Suprapubic skin (tissue), 4 donors: ENCODE measurements at regions not wholly inside any gene's neighbourhood (a gene's known extent, or its start where the extent isn't known, plus 50 kb on each side); places are given as distances from the start of the nearest gene placed in this dataset.
A peak's percentile ranks its signal among the peaks of the same experiment; 100 is the strongest.

Experiments used
- DNase-seq, 2 donors: peaks; one replicate each; pipeline ENCODE4 v3.0.0-alpha.2; 2019; ENCODE audit warnings: low spot score in 2 of 2
- H3K27ac ChIP-seq: fragments of 200-600 bp; sonication (generic); one replicate; pipeline ENCODE4 v1.5.1; 2019
- H3K27me3 ChIP-seq: fragments of 200-600 bp; sonication (generic); one replicate; pipeline ENCODE4 v1.5.1; 2019
- H3K36me3 ChIP-seq: fragments of 200-600 bp; sonication (generic); one replicate; pipeline ENCODE4 v1.5.1; 2019
- H3K4me1 ChIP-seq: fragments of 200-600 bp; sonication (generic); one replicate; pipeline ENCODE4 v1.5.1; 2019
- H3K4me3 ChIP-seq: fragments of 200-600 bp; sonication (generic); one replicate; pipeline ENCODE4 v1.5.1; 2019; ENCODE audit warnings: mild to moderate bottlenecking
- H3K9me3 ChIP-seq: fragments of 200-600 bp; sonication (generic); one replicate; pipeline ENCODE4 v1.5.1; 2019
- EP300 ChIP-seq: sonication (generic); formaldehyde crosslinking; IDR thresholded peaks from one replicate; pipeline ENCODE4 v1.6.1; 2017; ENCODE audit warnings: antibody characterized with exemption
- POLR2A ChIP-seq, 2 donors: fragments of 450-650 bp; IDR thresholded peaks; one replicate each; pipeline ENCODE4 v1.6.1; 2017; ENCODE audit warnings: antibody characterized with exemption in 2 of 2, mild to moderate bottlenecking in 2 of 2, moderate library complexity in 2 of 2
- POLR2AphosphoS5 ChIP-seq, 3 donors: sonication (generic); formaldehyde crosslinking; IDR thresholded peaks; one replicate each; pipeline ENCODE4 v1.6.1; 2017; ENCODE audit warnings: antibody characterized with exemption in 3 of 3
- WGBS: methylation state at CpG from one replicate; pipeline ENCODE4 v1.1.5; 2018; 5-methylcytosine and 5-hydroxymethylcytosine counted together
- TF ChIP-seq, protein P1 (sequence below), 2 donors: fragments of 200-600 bp in 1 of 2; fragments of 450-650 bp in 1 of 2; sonication (generic) in 1 of 2; IDR thresholded peaks; one replicate each; pipeline ENCODE4 v1.5.1; 2016 to 2019; ENCODE audit warnings: antibody characterized with exemption in 2 of 2, mild to moderate bottlenecking in 1 of 2, moderate library complexity in 1 of 2

DNA sequence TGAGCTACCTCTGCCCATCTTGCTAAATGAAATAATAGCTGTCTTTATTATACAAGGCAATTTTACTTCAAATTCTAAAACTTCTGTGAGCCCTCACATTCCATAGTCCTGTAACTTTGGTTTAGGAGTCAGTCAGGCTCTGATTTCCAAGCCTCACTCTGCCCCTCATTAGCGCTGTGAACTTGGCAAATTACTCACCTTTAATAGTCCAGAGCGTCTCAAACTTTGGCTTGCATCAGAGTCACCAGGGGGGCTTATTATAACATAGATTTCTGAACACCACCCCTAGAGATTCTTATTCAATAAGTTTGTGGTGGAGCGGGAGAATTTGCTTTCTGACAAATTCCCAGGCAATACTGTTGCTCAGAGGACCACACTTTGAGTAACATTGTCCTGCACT is 126.2 kb upstream of the FGGY start:
- WGBS = 83% methylated on average over 3 of the region's 3 CpGs
- no peak overlapping the region for H3K4me3 ChIP-seq
- no peak for DNase-seq

DNA sequence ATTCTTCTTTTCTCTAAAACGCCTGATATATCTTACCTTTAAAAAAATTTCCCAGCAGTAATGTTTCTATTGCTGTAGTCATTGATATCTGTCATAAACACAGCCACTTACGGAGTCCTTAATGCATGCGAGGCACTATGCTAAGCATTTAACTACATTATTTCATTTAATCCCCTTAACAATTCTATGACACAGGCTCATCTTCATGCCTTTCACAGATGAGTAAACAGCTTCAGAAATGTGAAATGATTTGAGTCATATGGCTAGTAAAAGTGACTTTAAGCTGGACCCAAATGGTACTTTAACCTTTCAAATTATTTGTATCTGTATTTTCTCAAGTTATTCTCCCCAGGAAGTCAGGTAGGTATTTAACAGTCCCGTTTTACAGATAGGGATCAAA is 125.1 kb upstream of the FGGY start:
- H3K36me3 ChIP-seq = no peaks in the 10 kb centered on the region
- H3K9me3 ChIP-seq = no peaks in the 10 kb centered on the region
- TF ChIP-seq POLR2A (IDR thresholded peaks at IDR 0.05) (no peak), POLR2AphosphoS5 (IDR thresholded peaks at IDR 0.05) (no peak), EP300 (no peak)
- TF ChIP-seq, protein P1, sequence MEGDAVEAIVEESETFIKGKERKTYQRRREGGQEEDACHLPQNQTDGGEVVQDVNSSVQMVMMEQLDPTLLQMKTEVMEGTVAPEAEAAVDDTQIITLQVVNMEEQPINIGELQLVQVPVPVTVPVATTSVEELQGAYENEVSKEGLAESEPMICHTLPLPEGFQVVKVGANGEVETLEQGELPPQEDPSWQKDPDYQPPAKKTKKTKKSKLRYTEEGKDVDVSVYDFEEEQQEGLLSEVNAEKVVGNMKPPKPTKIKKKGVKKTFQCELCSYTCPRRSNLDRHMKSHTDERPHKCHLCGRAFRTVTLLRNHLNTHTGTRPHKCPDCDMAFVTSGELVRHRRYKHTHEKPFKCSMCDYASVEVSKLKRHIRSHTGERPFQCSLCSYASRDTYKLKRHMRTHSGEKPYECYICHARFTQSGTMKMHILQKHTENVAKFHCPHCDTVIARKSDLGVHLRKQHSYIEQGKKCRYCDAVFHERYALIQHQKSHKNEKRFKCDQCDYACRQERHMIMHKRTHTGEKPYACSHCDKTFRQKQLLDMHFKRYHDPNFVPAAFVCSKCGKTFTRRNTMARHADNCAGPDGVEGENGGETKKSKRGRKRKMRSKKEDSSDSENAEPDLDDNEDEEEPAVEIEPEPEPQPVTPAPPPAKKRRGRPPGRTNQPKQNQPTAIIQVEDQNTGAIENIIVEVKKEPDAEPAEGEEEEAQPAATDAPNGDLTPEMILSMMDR (IDR thresholded peaks at IDR 0.05) = no peak
- DNase-seq = no peak
- H3K4me1 ChIP-seq = no peaks in the 10 kb centered on the region
- H3K27ac ChIP-seq = no peak overlapping the region
- 83% methylated on average over 4 of the region's 4 CpGs for WGBS
- no peaks in the 10 kb centered on the region for H3K27me3 ChIP-seq
- no peak overlapping the region for H3K4me3 ChIP-seq

More for the DNA sequence above, 126.2 kb upstream of the FGGY start:
- no peaks in the 10 kb centered on the region for H3K27me3 ChIP-seq
- no peaks in the 10 kb centered on the region for H3K4me1 ChIP-seq
- TF ChIP-seq POLR2A (IDR thresholded peaks at IDR 0.05) (no peak), POLR2AphosphoS5 (IDR thresholded peaks at IDR 0.05) (no peak), EP300 (no peak)
- TF ChIP-seq, protein P1 (IDR thresholded peaks at IDR 0.05) = no peak
- H3K27ac ChIP-seq = no peak overlapping the region
- no peaks in the 10 kb centered on the region for H3K9me3 ChIP-seq
- no peaks in the 10 kb centered on the region for H3K36me3 ChIP-seq

DNA sequence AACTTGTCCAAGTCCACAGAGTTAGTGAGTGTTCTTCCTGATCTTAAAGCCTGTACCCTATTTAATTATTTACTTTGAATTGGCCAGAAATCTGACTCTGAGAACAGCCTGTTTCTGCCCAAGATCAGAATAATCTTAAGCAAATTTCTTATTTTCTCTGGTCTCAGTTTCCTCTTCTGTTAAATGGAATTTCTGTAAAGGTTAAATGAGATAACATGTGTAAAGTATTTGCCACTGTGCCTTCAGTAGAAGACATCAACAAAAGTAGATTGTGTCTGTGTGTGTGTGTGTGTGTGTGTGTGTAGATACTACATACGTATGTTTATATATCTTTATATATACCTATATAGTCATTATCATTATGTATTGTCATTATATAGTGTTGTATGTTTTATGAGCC is 124.2 kb upstream of the FGGY start:
- Histone ChIP-seq H3K4me3 (no peak overlapping the region), H3K27ac (no peak overlapping the region), H3K36me3 (no peaks in the 10 kb centered on the region), H3K9me3 (no peaks in the 10 kb centered on the region), H3K4me1 (no peaks in the 10 kb centered on the region), H3K27me3 (no peaks in the 10 kb centered on the region)
- TF ChIP-seq POLR2AphosphoS5 (IDR thresholded peaks at IDR 0.05) (no peak), POLR2A (IDR thresholded peaks at IDR 0.05) (no peak), EP300 (no peak)
- no peak for DNase-seq
- WGBS = 94% methylated on average over 1 of the region's 1 CpG

DNA sequence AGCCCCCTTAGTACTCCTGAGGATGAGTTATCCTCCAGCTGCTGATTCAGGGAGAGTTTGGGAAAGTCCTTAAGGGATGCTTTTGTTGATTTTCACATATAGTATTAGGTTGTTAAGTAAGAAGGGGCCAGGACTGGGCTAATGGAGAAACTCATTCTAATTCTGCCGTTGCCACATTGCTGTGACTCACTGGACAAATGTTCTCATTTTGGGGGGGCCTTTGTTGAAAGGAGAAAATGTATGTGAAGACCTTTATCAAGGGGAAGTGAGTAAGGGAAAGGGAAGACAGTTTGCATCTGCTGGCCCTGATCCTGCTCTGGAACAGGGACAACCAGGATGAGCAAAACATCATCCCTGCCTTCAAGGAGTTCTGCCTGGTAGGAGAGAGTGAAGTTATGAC is 123.2 kb upstream of the FGGY start:
- H3K27ac ChIP-seq = no peak overlapping the region
- DNase-seq = no peak
- no peak overlapping the region for H3K4me3 ChIP-seq
- H3K27me3 ChIP-seq = no peaks in the 10 kb centered on the region
- 70% methylated on average over 1 of the region's 1 CpG for WGBS
- H3K36me3 ChIP-seq = no peaks in the 10 kb centered on the region
- TF ChIP-seq POLR2AphosphoS5 (IDR thresholded peaks at IDR 0.05) (no peak), POLR2A (IDR thresholded peaks at IDR 0.05) (no peak), EP300 (no peak)
- TF ChIP-seq, protein P1 (IDR thresholded peaks at IDR 0.05) = no peak
- no peaks in the 10 kb centered on the region for H3K9me3 ChIP-seq
- no peaks in the 10 kb centered on the region for H3K4me1 ChIP-seq

DNA sequence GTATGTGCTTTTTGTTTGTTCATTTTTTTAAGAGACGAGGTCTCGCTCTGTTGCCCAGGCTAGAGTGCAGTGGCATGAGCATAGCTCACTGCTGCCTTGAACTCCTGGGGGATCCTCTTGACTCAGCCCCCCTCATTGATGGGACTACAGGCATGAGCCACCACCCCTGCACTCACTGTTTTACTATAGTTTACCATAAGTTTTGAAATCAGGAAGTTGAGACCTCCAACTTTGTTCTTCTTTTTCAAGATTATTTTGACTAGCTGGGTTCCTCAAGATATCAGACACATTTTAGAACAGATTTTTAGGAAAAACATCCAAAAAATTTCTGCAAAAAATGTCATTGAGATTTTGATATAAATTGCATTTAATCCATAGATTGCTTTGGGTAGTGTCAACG is 120.4 kb upstream of the FGGY start:
- peaks cover 8% of the 10 kb centered on the region for H3K4me1 ChIP-seq
- H3K27ac ChIP-seq = no peak overlapping the region
- H3K4me3 ChIP-seq = no peak overlapping the region
- no peak for TF ChIP-seq POLR2A (IDR thresholded peaks at IDR 0.05)
- no peak for TF ChIP-seq EP300
- TF ChIP-seq, protein P1 (IDR thresholded peaks at IDR 0.05) = no peak
- TF ChIP-seq POLR2AphosphoS5 (IDR thresholded peaks at IDR 0.05) = no peak
- no peak for DNase-seq
- 93% methylated on average over 3 of the region's 3 CpGs for WGBS
- H3K36me3 ChIP-seq = no peaks in the 10 kb centered on the region
- H3K9me3 ChIP-seq = no peaks in the 10 kb centered on the region
- no peaks in the 10 kb centered on the region for H3K27me3 ChIP-seq

DNA sequence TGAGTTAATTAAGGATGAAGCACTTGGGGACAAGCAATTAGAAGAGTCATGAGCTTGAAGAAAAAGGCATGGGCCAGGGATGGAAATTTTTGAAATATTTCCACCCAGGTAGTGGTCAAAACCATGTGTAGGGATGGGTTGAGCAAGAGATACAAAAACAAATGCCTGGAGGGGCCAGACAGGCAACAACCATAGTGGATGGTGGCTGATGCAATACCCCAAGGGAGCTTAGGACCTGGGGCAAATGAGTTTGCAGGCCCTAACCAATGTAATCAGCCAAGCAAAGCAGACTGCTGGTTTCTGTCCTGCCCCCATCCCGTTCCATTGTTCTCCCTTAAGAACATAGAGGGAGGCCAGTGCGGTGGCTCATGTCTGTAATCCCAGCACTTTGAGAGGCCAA is 119.1 kb upstream of the FGGY start:
- peak overlapping the region; percentile 48 for H3K27ac ChIP-seq
- H3K4me3 ChIP-seq = no peak overlapping the region
- no peak for TF ChIP-seq POLR2A (IDR thresholded peaks at IDR 0.05)
- TF ChIP-seq EP300 = no peak
- no peak for TF ChIP-seq POLR2AphosphoS5 (IDR thresholded peaks at IDR 0.05)
- TF ChIP-seq, protein P1 (IDR thresholded peaks at IDR 0.05) = no peak
- no peak for DNase-seq
- 95% methylated on average over 2 of the region's 2 CpGs for WGBS
- no peaks in the 10 kb centered on the region for H3K9me3 ChIP-seq
- H3K4me1 ChIP-seq = peaks cover 8% of the 10 kb centered on the region
- no peaks in the 10 kb centered on the region for H3K36me3 ChIP-seq
- no peaks in the 10 kb centered on the region for H3K27me3 ChIP-seq
